ENCODE measurements at regions not wholly inside any gene's neighbourhood (a gene's known extent, or its start where the extent isn't known, plus 50 kb on each side); places are given as distances from the start of the nearest gene placed in this dataset.

DNA sequence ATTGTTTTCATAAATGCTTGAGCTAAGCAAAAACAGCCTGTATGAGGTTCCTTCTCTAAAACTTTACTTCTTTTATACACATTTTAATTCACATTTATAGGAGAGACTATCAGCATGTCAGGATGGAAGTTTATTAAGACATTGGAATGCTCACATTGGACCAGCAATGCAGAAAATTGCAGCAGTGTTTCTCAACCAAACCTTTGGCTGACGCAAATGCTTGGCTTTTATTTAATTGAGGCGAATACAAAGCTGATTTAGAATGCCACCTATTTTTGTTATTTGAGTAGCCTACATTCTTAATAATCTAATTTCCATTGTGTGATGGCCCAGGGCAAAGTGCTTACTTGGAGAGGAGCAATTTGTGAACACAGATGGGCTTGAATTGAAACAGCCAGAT lies 283.2 kb downstream of the ARL4A start:
- TF ChIP-seq OSR1 (CRISPR knock-in tag; IDR thresholded peaks at IDR 0.05) = no peak
- TF ChIP-seq ZNF8 (CRISPR knock-in tag; IDR thresholded peaks at IDR 0.05) = no peak
- no peak for TF ChIP-seq ZC3H10 (CRISPR knock-in tag; IDR thresholded peaks at IDR 0.05)
- TF ChIP-seq, protein P1, sequence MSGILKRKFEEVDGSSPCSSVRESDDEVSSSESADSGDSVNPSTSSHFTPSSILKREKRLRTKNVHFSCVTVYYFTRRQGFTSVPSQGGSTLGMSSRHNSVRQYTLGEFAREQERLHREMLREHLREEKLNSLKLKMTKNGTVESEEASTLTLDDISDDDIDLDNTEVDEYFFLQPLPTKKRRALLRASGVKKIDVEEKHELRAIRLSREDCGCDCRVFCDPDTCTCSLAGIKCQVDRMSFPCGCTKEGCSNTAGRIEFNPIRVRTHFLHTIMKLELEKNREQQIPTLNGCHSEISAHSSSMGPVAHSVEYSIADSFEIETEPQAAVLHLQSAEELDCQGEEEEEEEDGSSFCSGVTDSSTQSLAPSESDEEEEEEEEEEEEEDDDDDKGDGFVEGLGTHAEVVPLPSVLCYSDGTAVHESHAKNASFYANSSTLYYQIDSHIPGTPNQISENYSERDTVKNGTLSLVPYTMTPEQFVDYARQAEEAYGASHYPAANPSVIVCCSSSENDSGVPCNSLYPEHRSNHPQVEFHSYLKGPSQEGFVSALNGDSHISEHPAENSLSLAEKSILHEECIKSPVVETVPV (CRISPR knock-in tag; IDR thresholded peaks at IDR 0.05) = no peak
- TF ChIP-seq ZFP30 (CRISPR knock-in tag; IDR thresholded peaks at IDR 0.05) = no peak
- TF ChIP-seq ARNTL (CRISPR knock-in tag; IDR thresholded peaks at IDR 0.05; ENCODE audit: borderline replicate concordance, low read depth) = no peak
- no peak for TF ChIP-seq TOX (CRISPR knock-in tag; IDR thresholded peaks at IDR 0.05; ENCODE audit: borderline replicate concordance)
- no peak for TF ChIP-seq GLIS3 (CRISPR knock-in tag; IDR thresholded peaks at IDR 0.05)
- TF ChIP-seq, protein P2, sequence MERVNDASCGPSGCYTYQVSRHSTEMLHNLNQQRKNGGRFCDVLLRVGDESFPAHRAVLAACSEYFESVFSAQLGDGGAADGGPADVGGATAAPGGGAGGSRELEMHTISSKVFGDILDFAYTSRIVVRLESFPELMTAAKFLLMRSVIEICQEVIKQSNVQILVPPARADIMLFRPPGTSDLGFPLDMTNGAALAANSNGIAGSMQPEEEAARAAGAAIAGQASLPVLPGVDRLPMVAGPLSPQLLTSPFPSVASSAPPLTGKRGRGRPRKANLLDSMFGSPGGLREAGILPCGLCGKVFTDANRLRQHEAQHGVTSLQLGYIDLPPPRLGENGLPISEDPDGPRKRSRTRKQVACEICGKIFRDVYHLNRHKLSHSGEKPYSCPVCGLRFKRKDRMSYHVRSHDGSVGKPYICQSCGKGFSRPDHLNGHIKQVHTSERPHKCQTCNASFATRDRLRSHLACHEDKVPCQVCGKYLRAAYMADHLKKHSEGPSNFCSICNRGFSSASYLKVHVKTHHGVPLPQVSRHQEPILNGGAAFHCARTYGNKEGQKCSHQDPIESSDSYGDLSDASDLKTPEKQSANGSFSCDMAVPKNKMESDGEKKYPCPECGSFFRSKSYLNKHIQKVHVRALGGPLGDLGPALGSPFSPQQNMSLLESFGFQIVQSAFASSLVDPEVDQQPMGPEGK (CRISPR knock-in tag; IDR thresholded peaks at IDR 0.05; ENCODE audit: borderline replicate concordance) = no peak
- TF ChIP-seq ZNF70 (CRISPR knock-in tag; IDR thresholded peaks at IDR 0.05) = no peak
- TF ChIP-seq BACH2 (CRISPR knock-in tag; IDR thresholded peaks at IDR 0.05; ENCODE audit: borderline replicate concordance) = no peak
- TF ChIP-seq, protein P3, sequence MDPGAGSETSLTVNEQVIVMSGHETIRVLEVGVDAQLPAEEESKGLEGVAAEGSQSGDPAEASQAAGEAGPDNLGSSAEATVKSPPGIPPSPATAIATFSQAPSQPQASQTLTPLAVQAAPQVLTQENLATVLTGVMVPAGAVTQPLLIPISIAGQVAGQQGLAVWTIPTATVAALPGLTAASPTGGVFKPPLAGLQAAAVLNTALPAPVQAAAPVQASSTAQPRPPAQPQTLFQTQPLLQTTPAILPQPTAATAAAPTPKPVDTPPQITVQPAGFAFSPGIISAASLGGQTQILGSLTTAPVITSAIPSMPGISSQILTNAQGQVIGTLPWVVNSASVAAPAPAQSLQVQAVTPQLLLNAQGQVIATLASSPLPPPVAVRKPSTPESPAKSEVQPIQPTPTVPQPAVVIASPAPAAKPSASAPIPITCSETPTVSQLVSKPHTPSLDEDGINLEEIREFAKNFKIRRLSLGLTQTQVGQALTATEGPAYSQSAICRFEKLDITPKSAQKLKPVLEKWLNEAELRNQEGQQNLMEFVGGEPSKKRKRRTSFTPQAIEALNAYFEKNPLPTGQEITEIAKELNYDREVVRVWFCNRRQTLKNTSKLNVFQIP (CRISPR knock-in tag; IDR thresholded peaks at IDR 0.05; ENCODE audit: borderline replicate concordance, low read depth) = no peak
- no peak for TF ChIP-seq SNAI2 (CRISPR knock-in tag; IDR thresholded peaks at IDR 0.05)
- no peak for TF ChIP-seq TCF4 (CRISPR knock-in tag; IDR thresholded peaks at IDR 0.05; ENCODE audit: borderline replicate concordance)
- TF ChIP-seq, protein P4, sequence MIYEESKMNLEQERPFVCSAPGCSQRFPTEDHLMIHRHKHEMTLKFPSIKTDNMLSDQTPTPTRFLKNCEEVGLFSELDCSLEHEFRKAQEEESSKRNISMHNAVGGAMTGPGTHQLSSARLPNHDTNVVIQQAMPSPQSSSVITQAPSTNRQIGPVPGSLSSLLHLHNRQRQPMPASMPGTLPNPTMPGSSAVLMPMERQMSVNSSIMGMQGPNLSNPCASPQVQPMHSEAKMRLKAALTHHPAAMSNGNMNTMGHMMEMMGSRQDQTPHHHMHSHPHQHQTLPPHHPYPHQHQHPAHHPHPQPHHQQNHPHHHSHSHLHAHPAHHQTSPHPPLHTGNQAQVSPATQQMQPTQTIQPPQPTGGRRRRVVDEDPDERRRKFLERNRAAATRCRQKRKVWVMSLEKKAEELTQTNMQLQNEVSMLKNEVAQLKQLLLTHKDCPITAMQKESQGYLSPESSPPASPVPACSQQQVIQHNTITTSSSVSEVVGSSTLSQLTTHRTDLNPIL (CRISPR knock-in tag; IDR thresholded peaks at IDR 0.05; ENCODE audit: low read depth) = no peak
- no peak for TF ChIP-seq PPARA (CRISPR knock-in tag; IDR thresholded peaks at IDR 0.05; ENCODE audit: borderline replicate concordance)
- TF ChIP-seq ESRRG (CRISPR knock-in tag; IDR thresholded peaks at IDR 0.05) = no peak
- TF ChIP-seq, protein P5, sequence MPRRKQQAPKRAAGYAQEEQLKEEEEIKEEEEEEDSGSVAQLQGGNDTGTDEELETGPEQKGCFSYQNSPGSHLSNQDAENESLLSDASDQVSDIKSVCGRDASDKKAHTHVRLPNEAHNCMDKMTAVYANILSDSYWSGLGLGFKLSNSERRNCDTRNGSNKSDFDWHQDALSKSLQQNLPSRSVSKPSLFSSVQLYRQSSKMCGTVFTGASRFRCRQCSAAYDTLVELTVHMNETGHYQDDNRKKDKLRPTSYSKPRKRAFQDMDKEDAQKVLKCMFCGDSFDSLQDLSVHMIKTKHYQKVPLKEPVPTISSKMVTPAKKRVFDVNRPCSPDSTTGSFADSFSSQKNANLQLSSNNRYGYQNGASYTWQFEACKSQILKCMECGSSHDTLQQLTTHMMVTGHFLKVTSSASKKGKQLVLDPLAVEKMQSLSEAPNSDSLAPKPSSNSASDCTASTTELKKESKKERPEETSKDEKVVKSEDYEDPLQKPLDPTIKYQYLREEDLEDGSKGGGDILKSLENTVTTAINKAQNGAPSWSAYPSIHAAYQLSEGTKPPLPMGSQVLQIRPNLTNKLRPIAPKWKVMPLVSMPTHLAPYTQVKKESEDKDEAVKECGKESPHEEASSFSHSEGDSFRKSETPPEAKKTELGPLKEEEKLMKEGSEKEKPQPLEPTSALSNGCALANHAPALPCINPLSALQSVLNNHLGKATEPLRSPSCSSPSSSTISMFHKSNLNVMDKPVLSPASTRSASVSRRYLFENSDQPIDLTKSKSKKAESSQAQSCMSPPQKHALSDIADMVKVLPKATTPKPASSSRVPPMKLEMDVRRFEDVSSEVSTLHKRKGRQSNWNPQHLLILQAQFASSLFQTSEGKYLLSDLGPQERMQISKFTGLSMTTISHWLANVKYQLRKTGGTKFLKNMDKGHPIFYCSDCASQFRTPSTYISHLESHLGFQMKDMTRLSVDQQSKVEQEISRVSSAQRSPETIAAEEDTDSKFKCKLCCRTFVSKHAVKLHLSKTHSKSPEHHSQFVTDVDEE (CRISPR knock-in tag; IDR thresholded peaks at IDR 0.05) = no peak
- no peak for TF ChIP-seq ISL1 (CRISPR knock-in tag; IDR thresholded peaks at IDR 0.05)
- no peak for TF ChIP-seq CSDC2 (CRISPR knock-in tag; IDR thresholded peaks at IDR 0.05)
- no peak for ATAC-seq

DNA sequence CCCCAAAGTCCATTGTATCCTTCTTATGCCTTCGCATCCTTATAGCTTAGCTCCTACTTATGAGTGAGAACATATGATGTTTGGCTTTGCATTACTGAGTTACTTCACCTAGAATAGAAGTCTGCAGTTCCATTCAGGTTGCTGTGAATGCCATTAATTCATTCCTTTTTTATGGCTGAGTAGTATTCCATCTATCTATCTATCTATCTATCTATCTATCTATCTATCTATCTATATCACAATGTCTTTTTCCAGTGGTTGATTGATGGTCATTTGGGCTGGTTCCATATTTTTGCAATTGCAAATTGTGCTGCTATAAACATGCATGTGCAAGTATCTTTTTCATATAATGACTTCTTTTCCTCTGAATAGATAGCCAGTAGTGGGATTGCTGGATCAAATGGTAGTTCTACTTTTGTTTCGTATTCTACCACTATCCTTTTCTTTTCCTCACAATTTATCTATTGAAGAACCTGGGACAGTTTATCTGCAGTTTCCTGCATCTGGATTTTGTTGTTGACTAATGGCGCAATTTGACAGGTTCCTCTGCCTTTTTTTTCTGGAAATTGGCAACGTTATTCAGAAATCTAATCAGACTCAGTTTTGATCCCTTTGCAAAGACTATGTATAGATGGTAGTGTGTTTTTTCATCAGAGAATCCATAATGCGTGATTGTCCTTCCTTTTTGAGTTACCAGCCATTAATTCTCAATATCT lies 287.2 kb downstream of the ARL4A start:
- no peak for TF ChIP-seq ZNF565 (CRISPR knock-in tag; conservative IDR thresholded peaks at IDR 0.05; ENCODE audit: low read depth)
- TF ChIP-seq ZFP3 (CRISPR knock-in tag; IDR thresholded peaks at IDR 0.05) = no peak
- TF ChIP-seq, protein P3 (CRISPR knock-in tag; IDR thresholded peaks at IDR 0.05; ENCODE audit: borderline replicate concordance, low read depth) = no peak
- no peak for TF ChIP-seq ZFP30 (CRISPR knock-in tag; IDR thresholded peaks at IDR 0.05)
- no peak for TF ChIP-seq CSDC2 (CRISPR knock-in tag; IDR thresholded peaks at IDR 0.05)
- TF ChIP-seq RARB (CRISPR knock-in tag; IDR thresholded peaks at IDR 0.05) = no peak
- no peak for TF ChIP-seq BACH2 (CRISPR knock-in tag; IDR thresholded peaks at IDR 0.05; ENCODE audit: borderline replicate concordance)
- TF ChIP-seq ARNTL (CRISPR knock-in tag; IDR thresholded peaks at IDR 0.05; ENCODE audit: borderline replicate concordance, low read depth) = no peak
- TF ChIP-seq ZNF8 (CRISPR knock-in tag; IDR thresholded peaks at IDR 0.05) = no peak
- ATAC-seq = no peak

Data from SK-N-SH treated with all-trans-retinoic acid at 6 μM for 48 hours (cell line).